ENCODE measurements at regions not wholly inside any gene's neighbourhood (a gene's known extent, or its start where the extent isn't known, plus 50 kb on each side); places are given as distances from the start of the nearest gene placed in this dataset.

GRCh38 chr9:108035487-108035886 lies 545.9 kb upstream of the KLF4 start:
- TF ChIP-seq POLR2A (IDR thresholded peaks at IDR 0.05; ENCODE audit: borderline replicate concordance, extremely low read depth, insufficient read depth, insufficient read length) (no peak), YY1 (IDR thresholded peaks at IDR 0.05; ENCODE audit: extremely low read depth, insufficient replicate concordance, low read depth, low read length) (no peak), EZH2phosphoT487 (IDR thresholded peaks at IDR 0.05; ENCODE audit: borderline replicate concordance) (no peak), POLR2AphosphoS5 (IDR thresholded peaks at IDR 0.05; ENCODE audit: low read depth, low read length) (no peak), ZBTB33 (IDR thresholded peaks at IDR 0.05; ENCODE audit: extremely low read depth, insufficient replicate concordance, low read length) (no peak), EZH2 (IDR thresholded peaks at IDR 0.05) (no peak), CTCF (IDR thresholded peaks at IDR 0.05 in 2 of 3, conservative IDR thresholded peaks at IDR 0.05 in 1 of 3; ENCODE audit: borderline replicate concordance in 1 of 3, insufficient read depth in 1 of 3, low read depth in 2 of 3, low read length in 2 of 3) (no peak), CEBPB (IDR thresholded peaks at IDR 0.05; ENCODE audit: low read depth) (no peak), TCF7L2 (IDR thresholded peaks at IDR 0.05; ENCODE audit: borderline replicate concordance, extremely low read depth, insufficient read depth, insufficient read length) (no peak), ZFX (IDR thresholded peaks at IDR 0.05) (no peak)

All from HCT116 (cell line).